ENCODE measurements at regions not wholly inside any gene's neighbourhood (a gene's known extent, or its start where the extent isn't known, plus 50 kb on each side); places are given as distances from the start of the nearest gene placed in this dataset.

- TF ChIP-seq POLR2A (IDR thresholded peaks at IDR 0.05) (no peak), CTCF (IDR thresholded peaks at IDR 0.05) (no peak), EP300 (IDR thresholded peaks at IDR 0.05) (no peak)
These were observed 608.8 kb upstream of the PCDH10 start for GRCh38 chr4:132540268-132540667.
